CD4-positive, alpha-beta T cell treated with Interleukin-1 beta for 1 hour (primary cell): ENCODE measurements at regions not wholly inside any gene's neighbourhood (a gene's known extent, or its start where the extent isn't known, plus 50 kb on each side); places are given as distances from the start of the nearest gene placed in this dataset.
"Not testable (repeated sequence)": the region's sequence is repeated elsewhere in the genome, so short reads cannot be mapped to it uniquely, and the experiment has no call there.

Experiments
- DNase-seq, 2 donors: peaks; one replicate each; pipeline ENCODE4 v3.0.0-alpha.2; 2020 to 2022

DNA sequence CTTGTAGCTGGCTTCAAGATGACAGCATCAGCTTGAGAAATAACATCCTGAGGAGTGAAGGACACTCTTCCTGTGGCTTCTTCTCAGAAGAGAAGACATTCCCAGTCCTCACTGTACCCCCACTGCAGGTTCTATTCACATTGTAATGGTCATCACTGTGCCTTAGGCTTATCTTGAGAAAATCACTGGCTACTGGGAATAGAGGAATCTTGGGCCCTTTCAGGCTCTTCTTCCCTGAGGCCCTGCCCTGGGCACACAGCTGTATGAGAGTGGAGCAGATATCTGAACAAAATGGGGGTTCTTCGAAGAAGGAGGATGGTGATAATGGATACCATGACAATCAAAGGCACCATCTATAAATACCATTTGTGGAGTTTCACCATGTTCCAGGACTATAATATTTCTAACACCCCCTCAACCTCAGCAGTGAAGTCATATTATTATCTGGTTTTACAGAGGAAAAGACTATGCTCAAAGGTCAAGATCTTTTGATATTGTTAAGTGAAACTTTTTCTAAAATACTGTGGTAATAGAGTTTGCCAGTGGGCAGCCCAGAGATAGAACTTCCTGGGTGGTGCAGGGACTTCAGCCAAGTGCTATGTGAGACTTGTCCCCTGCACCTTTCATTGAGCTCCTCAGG is 143.1 kb upstream of the KCNE2 start:
- no peak for DNase-seq

DNA sequence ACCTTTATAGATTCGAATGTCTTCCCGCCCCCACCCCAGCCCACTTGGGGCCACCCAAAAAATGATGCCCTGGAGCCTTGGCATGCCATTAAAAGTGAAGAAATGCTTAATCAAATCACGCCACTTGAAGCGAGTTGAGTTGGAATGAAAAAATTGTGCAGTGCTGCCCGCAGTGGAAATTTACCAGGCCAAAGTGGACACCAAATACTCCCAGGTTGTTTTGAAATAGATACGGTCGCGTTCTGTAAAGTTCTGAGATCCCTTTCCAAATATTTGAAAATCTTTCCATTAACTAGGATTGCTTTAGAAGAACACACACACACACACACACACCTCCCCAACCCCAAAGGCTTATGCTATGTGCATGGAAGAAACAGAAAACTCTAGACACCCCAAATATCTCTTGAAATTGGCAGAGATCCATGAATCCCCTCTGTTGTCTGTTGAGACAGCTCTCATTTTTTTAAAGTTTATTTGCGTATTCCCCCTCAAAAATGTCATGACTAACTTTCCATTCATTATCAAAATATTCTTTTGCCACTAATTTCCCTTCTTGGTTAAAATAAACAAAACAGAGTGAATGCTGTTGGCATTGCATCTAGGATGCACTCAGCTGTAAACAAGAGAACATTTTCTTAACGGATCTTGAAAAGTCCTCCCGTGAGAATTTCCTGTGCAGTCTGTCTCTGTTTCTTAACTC is 142.3 kb upstream of the KCNE2 start:
- DNase-seq = no peak

DNA sequence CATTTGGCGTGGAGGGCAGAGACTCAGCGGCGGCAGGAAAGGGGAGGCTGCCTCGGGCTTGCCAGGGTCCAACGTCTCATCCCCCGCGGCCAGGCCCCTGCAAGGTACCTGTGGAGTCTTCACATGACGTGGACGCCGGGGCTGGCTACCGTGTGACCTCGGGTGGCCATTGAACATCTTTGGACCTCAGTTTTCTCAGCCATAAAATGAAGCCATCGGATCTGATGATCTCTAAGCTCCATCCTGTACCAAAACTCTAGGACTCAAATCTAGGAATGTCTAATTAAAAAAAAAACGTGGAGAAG is 141.8 kb upstream of the KCNE2 start:
- no peak for DNase-seq

DNA sequence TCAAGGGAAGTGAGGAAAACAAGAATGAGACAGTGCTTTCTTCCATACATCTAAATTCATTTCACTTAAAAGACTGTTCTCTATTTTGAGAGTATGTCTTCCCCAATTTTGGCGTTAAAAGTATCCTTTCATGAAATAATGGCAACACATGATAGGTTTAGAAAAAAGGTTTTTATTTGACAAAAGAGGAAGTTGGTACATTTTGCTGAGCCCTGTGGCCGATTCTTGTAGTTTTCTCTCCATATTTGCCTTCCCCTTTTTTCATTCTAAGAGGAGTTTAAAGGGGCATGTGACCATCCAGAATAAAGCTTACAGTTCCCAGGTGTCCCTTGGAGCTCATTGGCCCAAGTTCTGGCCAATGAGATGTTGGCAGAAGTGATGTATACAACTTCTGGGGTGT is 140.4 kb upstream of the KCNE2 start:
- DNase-seq = no peak

DNA sequence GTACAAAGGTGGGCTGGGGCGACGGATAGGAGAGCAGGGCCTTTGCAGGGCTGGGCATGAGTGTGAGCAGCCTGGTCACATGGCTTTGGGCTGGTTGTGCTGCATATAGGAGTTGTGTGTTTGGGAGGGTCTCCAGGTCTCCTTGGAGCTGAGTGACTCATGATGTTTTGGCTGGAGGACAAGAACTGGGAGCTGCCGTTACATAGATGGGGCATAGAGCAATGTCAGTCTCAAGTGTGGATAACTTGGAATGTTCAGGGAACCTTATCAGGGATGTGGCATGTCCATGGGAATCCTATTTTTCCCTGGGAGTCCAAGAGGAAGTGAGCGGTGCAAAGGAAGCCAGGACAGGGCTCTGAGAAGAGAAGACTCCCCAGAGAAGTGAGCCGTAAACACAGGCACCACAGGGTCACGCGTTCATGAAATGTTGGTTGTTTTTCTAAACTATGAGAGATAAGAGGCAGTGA is 136.4 kb upstream of the KCNE2 start:
- DNase-seq = no peak

DNA sequence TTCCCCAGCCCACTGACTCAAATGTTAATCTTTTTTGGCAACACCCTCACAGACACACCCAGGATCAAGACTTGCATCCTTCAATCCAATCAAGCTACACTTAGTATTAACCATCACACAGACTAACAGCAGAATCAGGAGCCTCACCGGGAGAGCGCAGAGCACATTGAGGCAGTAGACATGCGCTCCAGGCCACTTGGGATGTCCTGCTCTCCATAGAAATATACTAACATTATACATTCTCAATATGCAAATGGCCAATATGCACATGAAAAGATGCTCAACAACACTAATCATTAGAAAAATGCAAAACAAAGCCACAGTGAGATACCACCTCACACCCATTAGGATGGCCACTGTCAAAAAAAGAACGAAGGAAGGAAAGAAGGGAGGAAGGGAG is 135.0 kb upstream of the KCNE2 start:
- DNase-seq = no peak

DNA sequence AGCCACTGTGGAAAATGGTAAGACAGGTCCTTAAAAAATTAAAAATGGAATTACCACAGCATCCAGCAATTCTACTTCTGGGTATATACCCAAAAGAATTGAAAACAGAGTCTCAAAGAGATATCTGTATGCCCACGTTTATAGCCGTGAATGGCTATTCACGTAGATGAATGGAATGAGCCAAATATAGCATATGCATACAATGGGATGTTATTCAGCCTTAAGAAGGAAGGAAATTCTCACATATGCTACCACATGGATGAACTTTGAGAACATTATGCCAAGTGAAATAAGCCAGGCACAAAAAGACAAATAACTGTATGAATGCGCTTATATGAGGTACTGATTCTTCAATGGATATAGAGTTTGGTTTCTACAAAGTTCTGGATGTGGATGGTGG is 134.5 kb upstream of the KCNE2 start:
- DNase-seq = no peak

DNA sequence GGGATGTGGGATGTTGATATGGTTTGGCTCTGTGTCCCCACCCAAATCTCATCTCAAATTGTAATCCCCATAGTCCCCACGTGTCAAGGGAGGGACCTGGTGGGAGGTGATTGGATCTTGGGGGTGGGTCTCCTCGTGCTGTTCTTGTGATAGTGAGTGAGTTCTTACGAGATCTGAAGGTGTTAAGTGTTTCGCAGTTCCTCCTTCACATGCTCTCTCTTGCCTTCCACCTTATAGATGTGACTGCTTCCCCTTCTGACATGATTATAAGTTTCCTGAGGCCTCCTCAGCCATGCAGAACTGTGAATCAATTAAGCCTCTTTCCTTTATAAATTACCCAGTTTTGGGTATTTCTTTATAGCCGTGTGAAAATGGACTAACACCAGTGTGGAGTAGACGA is 130.1 kb upstream of the KCNE2 start:
- DNase-seq = not testable (repeated sequence)

DNA sequence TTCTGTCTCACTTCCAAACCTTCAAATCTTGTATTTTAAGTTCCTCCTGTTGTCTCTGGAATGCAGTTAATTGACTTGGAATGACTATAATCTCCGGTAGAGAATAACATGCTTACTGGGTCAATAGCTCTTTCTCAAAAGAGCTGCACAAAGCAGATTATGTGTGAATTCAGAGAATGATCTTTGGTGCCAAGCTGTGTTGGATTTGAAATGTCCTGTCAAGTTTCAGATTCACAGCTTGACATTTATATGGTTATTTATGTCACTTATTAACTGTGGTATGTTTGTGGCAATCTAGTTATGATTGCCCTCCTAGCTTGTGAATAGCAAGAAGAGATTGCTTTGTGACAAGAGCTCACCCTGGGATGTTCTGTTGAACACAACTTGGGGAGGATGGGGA is 128.3 kb upstream of the KCNE2 start:
- DNase-seq = no peak

DNA sequence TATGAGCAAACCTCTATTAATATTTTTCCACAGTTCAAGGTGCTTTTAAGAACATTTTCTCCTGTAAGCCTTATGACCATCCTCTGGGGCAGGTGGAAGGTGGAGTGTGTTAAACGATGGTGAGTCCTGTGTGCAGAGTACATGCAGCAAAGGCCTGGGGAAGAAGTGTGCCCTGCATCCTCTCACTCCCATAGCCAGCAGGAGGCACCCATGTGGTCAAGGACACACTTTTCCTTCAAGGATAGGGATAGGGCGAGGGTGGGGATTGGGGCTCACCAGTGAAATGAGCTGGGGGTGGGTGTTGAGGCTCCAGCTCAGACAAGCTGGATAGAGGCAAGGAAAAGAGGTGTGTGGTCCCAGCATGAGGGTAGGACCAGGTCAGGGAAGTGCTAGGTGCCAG is 120.8 kb upstream of the KCNE2 start:
- no peak for DNase-seq

DNA sequence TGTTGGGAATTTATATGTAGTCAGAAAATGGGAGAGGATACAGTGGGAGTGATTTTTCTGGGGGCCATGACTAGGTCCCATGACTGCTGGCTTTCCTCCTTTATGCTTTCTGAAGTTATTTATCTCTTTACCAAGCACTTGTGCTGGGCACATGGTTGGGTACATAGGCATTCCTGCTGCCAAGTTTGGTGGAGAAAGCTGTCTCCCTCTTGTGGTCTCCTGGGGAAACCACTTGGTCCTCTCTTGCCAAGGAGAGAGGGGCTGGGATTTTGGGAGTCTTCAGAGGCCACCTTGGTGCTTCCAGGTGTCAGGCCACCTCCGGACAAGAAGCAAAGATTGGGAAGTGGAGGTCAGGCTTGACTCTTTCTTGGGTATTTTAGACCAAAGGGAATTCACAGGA is 120.2 kb upstream of the KCNE2 start:
- DNase-seq = peak; percentile 13 to 30

DNA sequence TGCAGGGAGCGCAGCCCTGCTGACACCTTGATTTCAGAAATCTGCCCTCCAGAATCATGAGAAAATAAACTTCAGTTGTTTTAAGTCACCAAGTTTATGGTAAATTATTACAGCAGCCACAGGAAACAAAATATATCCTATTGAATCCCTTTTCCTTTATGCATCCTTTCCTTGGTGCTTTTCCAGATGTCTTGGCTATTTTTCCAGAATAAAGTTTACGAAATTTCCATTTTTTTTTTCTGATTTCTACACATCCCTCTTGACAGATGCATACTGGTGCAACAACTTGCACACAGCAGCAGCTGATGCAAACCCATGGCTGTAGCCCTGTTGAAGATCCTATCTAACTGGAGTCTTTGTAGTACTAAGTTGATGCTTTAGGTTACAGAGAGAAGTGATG is 111.1 kb upstream of the KCNE2 start:
- no peak for DNase-seq

DNA sequence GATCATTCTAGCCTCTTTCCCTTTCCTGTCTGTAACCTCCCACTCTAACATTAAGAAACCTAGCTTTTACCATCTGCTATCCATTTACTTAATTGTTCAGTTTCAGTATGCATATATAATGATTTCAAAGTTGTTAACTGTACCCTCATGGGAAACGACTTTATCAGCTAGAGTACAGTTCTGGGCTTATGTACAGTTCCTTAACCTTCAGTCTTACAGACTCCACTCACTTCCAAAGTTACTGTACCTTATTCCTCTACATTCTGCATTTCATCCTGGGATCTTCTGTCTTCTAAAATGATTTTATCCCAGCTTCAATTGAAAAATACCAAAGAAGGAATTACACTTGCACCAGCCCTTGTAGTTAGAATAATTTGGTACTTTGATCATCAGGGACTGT is 108.7 kb upstream of the KCNE2 start:
- DNase-seq = no peak

DNA sequence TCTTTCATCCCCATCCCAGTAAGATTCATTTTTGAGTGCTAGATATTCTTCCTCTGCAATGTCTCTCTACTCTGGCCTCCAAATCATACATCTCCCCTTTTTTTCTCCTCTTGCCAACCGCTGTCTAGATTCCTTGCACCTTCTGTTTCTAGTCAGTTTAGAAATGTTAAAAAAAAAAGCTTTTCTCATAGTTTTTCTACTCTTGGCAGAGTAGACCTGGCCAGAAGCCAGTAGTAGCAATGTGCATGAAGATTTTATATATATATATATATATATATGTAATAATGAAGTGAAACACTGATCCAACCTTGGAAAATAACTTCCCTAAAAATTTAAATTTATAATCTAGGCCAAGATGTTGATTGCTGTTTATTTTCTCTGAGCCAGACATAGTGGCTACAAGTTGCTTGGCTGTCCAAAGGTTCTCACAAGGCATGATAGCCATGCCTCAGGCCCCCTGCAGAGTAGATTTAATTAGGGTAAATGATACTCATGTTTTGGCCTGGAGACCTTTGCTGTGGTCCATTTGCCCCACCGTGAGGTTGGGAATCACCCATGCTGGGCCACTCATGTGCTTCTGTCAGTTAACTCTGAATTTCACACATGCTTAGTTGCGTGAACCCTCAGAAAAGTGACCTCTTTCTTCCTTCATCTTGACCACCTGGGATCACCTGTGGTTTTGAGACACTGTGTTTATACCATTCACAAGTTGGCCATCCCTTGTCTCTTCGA is 103.4 kb upstream of the KCNE2 start:
- no peak for DNase-seq

DNA sequence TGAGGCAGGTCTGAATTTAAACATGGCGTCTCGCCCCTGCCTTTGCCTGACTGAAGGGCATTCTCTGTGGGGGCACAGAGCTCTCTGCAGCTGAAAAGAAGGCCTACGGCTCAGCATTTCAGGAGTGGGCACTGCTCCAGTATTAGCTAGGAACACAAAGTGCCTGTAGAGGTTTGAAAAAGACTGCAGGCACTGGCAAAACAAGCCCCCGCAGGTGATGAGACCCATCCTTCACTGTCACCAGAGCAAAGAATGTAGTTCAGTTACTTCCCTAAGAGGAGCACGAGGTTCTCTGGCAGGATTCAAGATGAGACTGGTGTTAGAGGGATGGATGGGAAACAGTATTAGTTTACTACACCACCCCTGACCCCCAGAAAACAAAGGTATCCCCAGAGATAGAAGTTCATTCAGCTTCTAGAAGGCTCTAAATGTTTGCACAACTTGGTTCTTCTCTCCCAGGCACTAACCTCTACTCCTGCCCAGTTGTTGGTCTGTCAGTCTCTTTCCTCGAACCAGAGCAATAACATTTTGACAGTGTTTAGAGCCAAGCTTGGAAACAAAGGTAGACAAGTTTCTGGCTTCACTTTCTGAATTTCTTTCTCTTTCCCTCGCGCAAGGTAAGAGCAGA is 101.9 kb upstream of the KCNE2 start:
- DNase-seq = no peak

DNA sequence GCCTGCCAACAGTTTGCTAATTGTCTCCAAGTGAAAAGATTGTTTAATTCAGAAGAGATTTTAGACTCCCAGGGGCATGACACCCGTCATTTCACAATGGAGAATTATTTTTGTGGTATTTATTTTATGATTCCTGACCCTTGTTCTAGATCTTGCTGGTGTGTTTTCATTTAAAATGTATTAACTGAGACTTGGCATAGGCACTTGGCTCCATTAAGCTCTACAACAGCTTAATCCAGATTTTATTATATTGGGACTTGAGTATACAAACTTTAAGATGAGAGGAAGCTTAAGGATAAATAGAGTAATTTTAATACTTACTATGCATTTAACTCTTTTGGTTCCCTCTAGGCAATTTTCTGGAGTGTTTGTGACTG is 101.3 kb upstream of the KCNE2 start:
- DNase-seq = no peak

DNA sequence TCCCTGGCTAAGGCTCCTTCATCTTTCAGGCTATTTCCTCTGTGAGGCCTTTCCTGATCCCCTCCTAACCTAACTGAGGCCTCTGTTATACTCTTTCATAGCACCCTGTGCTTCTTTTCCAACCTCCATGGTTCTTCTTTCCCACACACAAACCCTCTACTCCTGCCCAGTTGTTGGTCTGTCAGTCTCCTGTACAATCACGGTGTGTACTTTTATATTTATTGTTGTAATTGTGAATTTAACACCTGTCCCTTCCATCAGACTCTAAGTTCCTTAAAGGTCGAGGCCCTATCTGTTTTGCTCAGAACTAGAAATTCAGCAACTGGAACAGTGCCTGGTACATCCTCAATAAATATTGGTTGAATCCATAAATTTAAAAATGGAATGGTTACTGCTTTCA is 100.2 kb upstream of the KCNE2 start:
- DNase-seq = no peak

DNA sequence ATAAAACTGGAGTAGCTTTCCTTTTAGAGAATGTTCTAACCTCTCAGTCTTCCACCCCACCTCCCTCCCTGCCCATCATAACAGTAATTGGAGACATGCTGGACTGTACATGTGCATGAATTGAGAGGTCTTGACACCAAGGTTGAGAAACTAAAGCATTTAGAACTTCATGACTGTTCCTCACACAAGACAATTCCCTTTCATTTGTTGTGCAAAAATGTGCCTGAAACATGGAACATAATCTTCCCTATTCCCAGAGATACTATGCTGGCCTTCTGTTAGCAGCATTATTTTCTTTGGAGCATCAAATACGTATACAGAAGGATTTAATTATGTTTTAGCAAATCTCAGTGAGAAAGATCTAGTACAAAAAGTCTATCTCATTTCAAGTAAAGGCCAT is 97.5 kb upstream of the KCNE2 start:
- no peak for DNase-seq

DNA sequence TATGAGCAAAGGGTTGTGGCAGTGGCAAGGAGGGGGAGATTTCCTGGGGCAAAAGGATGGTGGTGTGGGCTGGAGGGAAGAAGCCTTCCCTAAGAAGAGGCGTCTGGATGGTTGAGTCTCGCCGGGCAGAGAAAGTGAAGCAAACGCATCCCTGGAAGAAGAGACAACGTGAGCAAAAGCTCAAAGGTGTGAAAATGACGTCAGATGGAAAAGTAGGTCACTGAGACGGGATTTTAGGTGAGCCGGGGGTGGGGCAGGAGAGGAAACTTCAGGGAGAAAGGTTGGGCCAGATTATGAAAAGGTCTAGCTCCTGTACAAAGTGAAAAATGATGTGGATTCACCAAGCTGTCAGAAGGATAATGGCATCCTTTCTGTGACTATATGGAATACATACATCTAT is 95.3 kb upstream of the KCNE2 start:
- no peak for DNase-seq

DNA sequence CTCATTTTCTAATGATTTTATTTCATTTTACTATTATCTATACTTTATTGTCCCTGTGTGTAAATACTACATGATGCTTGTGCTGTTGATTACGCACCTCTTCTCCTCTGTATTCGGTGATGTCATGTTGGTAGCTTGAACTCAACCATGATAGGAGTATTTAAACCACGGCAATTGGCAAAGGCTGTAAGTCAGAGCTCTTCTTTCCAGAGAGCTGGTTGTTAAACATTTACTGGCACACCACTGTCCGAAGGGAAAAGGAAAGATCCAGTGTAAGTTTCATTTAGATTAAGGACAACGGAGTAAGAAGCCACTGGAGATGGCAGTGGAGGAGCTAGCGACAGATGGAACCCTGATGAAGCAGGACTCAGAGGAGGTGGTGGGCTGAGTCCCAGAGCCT is 93.4 kb upstream of the KCNE2 start:
- no peak for DNase-seq

DNA sequence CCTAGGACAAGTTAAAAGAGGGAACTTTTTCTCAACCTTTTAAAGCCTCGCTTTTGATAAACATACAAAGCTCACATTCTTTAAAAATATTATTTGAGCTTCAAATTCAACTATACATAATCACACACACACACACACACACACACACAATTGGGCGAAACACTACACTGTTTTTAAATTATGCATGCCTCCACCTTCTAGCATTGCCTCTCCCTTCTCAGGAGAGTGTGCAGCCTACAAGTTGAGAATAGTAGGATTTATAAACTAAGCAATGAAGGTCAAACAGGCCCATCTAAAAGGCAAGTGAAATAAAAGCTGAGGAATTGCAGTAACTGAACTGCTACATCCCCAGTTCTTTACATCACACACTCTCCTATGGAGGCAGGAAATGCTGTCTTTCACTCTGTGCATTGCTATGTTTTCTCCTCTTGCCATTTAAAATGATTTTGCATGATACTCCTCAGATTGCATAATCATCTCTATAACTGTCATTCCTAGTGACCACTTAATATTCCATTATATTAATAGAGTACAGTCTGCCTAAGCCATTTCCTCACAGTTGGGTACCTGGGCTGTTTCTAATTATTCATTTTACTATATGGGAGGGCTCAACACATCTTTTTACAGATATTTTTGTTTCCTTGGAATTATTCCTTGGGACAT is 92.5 kb upstream of the KCNE2 start:
- DNase-seq = no peak

DNA sequence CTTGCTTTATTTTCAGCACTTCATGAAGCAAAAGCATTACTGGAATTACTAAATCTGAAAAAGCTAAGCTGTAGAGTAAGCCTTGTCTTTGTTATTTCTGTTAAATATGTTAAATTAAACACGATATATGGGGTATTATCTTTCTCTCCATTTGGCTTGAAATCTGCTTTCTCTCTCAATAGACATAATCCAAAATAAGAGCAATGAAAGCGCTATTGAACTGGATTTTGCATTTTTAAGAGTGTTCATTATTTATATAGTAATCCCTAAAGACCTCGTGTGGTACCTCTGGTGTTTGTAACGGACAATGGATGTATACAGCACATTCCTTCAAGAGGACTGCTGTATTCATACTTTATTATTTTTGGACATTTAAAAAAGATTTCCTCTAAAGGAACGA is 91.5 kb upstream of the KCNE2 start:
- DNase-seq = no peak

DNA sequence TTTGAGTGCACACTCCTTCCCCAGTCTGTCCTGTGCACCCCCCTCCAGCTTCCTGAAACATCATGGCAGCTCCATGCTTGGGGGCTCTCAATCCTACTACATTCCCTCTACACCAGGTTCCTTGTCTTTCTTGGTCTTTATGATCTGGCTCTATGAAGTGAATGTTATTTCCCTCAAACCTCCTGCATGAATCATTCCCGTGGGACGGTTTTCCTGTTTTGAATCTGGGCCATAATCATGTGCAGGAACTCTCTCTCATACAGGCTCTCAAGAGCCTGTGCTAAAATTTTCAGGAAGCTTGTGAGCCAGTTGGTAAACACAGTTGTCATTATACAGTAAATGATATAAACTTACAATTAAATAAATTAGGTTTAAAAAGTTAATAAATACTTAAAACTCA is 89.8 kb upstream of the KCNE2 start:
- no peak for DNase-seq
